Stromal cell of bone marrow (primary cell): ENCODE measurements at regions not wholly inside any gene's neighbourhood (a gene's known extent, or its start where the extent isn't known, plus 50 kb on each side); places are given as distances from the start of the nearest gene placed in this dataset.

Experiments used
- DNase-seq: peaks from one replicate; pipeline ENCODE4 v3.0.0-alpha.2; 2012; ENCODE audit warnings: low read depth

DNA sequence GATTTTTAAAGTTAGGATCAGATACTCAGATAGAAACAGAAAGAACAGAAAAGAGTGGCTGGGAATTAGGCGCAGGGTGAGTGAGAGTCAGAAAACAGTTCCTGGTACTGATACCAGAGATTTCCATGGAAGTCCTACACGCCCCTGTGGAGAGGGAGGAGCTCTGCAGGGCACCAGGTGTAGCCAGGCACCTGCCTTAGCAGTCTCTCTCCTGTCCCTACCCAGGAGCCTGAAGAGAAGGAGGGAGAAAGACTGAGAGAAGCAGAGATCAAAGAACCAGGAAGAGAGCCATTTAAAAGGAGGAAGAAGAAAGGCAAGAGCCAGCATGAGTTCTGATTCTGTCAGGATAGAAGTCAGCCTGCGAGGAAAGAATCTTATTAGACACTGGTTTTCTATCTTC lies 65.0 kb downstream of the CBLN1 start:
- DNase-seq, result no peak

DNA sequence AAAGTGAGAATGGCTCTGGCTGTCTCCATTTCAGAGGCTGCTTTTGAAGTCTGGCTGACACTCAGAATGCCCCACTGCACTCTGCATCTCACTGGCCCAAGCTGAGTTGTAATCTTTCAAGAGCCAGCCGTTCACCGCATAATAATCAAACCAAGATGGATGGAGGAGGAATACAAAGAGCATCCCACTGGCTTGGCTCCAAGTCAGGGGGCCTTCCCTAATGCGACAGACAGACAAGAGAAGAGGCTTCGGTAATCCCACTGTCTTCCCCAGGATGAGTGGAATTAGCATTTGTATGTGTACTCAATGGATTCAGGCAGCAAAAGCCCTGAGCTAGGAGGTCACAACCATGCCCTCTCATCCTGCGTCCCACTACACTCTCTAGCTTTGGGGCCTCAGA lies 68.0 kb downstream of the CBLN1 start:
- DNase-seq, result no peak

DNA sequence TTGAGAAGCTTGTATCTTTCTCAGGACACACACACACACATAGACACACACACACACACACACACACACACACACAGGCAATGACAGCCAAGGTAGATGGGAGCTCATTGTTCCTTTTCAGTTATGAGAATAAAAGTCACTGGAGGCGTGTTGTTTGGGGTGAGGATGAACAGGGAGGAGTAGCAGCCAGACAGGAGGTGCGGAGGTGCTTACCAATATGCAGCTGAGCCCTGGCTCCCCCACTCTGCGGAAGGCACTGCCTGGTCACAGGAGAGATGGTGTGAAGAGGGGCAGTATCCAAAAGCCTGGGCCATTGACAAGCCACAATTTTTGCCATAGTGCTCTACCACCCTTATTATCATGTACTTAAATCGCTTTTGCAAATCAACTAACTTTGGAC lies 77.4 kb downstream of the CBLN1 start:
- no peak for DNase-seq

DNA sequence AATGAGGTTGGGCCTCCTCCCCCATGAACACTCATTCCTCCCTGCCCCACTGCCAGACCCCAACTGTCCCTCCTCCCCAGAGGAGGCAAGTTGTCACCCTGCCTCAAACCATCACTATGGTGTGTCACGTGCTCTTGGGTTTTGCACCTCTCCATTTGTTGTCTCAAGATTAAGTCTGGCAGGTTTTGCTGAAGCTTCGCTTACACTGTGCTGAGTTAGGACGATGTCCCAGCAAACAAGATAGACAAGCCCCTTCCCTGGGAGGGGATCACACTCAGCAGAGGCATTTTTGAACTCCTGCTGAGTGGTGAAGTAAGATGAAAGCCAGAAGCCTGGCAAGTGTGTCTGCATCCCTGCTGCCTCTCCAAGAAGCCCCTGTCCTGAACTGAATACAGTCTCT lies 78.3 kb downstream of the CBLN1 start:
- no peak for DNase-seq

DNA sequence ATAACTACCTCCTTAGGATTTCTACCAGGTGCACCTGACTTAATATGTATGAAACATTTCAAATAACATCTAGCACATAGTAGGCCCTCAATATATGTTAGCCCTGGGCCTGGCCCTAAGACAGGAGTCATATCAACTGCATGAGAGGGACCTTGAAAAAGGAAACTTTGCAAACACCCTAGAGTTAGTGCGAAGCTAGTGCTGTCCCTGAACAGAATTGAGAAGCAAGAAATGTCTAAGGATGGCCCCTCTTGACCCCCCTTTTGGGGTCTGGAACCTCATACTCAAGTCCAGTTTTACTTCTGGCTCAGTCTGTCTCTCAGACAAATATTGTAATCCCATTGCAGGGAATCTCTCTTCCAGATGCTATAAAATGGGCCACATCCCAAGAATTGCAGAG lies 80.5 kb downstream of the CBLN1 start:
- no peak for DNase-seq

DNA sequence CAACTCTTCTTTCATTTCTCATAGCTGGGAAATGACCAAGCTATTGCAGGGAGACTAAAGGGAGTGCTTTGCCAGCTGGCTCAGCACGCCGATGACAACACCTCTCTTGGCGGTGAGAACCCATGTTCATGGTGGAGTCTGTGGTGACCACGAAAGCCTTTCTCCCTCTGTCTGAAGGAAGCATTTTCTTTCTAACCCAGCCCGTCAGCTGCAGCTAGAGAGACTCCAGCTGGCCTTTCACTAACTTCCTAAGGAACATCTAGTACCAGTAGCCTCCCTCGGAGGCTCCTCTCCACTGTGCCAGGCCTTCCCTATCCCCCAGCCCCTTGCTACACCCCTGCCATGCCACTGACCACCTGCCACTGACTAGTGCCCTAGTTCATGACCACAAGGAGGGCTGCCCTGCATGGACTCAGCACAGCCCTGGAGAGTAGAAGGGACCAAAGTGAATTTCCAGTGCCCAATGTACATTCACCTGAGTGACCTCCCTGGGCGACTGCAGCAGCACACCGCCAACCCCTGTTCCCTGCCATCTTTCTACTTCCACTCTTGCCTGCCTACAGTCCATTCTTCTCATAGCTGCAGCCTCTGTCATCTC lies 81.3 kb downstream of the CBLN1 start:
- no peak for DNase-seq

DNA sequence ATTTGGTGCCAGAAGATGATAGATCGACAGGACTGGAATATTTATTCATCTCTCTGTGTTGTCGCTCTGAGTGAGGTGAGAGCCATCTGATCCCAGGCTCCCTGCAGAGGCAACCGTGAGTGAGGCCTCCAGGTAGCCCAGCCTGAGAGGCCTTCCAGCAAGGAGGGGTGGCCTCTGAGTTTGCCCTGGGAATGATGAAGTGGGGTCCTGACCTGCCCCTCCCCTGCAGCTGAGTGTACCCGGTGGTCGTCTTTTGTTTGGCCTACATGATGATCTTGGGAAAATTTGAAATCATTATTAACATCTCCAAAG lies 86.4 kb downstream of the CBLN1 start:
- no peak for DNase-seq

GRCh38 chr16:49194537-49195236 lies 87.0 kb downstream of the CBLN1 start:
- no peak for DNase-seq

GRCh38 chr16:49193596-49193995 lies 88.0 kb downstream of the CBLN1 start:
- DNase-seq, result no peak

GRCh38 chr16:49189286-49189685 lies 92.4 kb downstream of the CBLN1 start:
- no peak for DNase-seq

- DNase-seq, result no peak
Observed at GRCh38 chr16:49183911-49184310, 97.7 kb downstream of the CBLN1 start.

GRCh38 chr16:49181791-49182518 lies 99.7 kb downstream of the CBLN1 start:
- DNase-seq, result no peak

- DNase-seq, result no peak
Observed at GRCh38 chr16:49179714-49180330, 101.8 kb downstream of the CBLN1 start.

DNA sequence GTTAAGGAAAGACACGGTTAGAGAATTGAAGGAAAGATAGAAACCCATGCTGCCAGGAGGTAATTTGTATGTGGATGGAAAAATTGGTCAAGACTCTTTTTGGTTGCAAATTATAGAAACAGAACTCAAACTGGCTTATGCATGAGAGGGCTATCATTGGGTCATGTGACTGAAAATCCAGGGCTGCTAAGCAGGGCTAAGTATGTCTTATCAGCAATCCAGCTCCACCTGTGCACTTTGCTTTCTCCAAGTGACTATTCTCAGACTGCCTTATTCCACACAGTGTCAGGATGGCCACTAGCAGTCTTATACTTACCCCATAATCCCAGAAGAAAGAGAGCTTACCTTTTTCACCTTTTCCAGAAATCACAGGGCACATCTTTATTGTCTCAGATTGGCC lies 113.5 kb downstream of the CBLN1 start:
- no peak for DNase-seq

DNA sequence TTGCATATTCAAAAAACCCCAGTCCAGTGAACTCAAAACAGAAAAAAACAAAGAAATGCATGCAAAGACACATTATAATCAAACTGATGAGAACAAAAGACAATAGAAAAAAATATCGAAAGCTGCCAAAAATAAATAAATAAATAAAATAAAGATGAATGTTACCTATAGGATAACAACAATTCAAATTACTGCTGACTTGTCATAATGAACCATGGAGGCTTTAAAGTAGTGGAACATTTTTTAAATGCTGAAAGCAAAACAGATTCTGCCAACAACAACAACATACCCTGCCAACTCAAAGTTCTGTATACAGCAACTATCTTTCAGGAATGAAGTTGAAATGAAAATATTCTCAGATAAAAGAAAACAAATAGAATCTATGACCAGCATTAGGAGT lies 116.6 kb downstream of the CBLN1 start:
- DNase-seq, result no peak

- no peak for DNase-seq
Observed at GRCh38 chr16:49161191-49161590, 120.4 kb downstream of the CBLN1 start.

GRCh38 chr16:49158029-49158642 lies 123.5 kb downstream of the CBLN1 start:
- no peak for DNase-seq

DNA sequence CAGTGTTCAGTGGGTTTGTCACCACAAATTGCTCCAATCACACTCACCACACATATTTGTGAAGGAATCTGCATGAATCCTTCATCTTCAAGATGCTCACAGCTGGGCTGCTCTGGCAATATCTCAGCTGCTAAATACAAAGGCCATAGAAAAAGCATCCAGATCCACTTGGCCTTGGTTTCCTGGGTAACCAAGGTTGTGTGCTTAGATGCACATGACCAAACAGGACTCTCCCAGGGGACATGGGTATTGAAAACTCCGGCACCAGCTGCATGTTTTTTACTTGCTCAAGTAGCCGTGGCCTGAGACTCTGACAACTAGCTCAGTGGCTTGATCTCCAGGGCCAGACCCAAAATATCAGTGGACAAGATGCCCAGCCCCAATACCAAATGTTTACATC lies 131.3 kb downstream of the CBLN1 start:
- DNase-seq, result no peak

DNA sequence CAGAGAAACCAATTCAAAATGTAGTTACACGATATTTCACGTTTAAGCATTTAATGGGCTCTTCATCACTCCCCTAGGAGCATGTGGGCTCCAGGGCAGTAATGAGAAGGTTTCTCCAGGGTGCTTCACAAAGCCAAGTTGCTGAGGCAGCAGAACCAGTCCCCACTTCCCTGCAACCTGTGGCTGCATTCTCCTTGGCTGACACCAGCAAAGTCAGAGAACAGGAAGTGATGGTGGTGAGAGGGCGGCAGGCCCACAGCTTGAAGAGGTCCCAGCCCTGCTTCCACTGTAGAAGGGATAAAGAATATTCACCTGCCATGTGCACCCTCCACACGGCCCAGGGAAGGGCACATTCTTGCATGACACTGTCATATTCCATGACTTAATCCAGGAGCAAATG lies 133.2 kb downstream of the CBLN1 start:
- no peak for DNase-seq

GRCh38 chr16:49140618-49141017 lies 141.0 kb downstream of the CBLN1 start:
- DNase-seq, result no peak

DNA sequence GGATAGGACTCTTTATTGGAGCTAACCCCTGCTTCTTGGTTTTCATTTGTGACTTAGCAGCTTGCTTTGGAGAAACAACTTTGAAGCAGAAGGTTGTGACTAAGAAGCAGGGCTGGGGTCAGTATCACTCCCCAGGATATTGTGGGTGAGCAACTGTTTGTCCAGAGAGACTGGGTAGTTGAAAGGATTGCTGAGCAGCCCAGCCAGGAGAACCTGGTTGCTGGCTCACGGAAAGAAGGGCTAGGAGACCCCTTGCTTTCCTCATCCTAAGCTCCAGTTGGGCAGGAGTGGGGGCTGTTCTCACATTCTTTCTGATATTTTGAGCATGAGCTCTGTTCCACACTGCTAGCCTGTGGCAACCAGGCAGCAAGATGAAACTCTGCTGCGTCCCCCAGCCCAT lies 151.2 kb downstream of the CBLN1 start:
- DNase-seq, result no peak

GRCh38 chr16:49129935-49130334 lies 151.7 kb downstream of the CBLN1 start:
- DNase-seq, result no peak

GRCh38 chr16:49128740-49129139 lies 152.9 kb downstream of the CBLN1 start:
- no peak for DNase-seq
